ENCODE measurements at regions not wholly inside any gene's neighbourhood (a gene's known extent, or its start where the extent isn't known, plus 50 kb on each side); places are given as distances from the start of the nearest gene placed in this dataset.
"Not testable (repeated sequence)": the region's sequence is repeated elsewhere in the genome, so short reads cannot be mapped to it uniquely, and the experiment has no call there.

- no peak for DNase-seq
Observed at GRCh38 chr2:226116346-226116745, 683.3 kb downstream of the IRS1 start.

GRCh38 chr2:226115832-226116200, 683.8 kb downstream of the IRS1 start:
- DNase-seq = no peak

- no peak for DNase-seq
Observed at GRCh38 chr2:226115102-226115831, 684.4 kb downstream of the IRS1 start.

GRCh38 chr2:226114436-226114835, 685.2 kb downstream of the IRS1 start:
- DNase-seq = no peak

GRCh38 chr2:226098861-226099745, 699.6 kb downstream of the NYAP2 start:
- DNase-seq = no peak

- DNase-seq = no peak
Observed at GRCh38 chr2:226095058-226095457, 695.5 kb downstream of the NYAP2 start.

GRCh38 chr2:226093364-226093763, 693.9 kb downstream of the NYAP2 start:
- no peak for DNase-seq

GRCh38 chr2:226088366-226088674, 688.8 kb downstream of the NYAP2 start:
- DNase-seq = no peak

- DNase-seq = no peak
Observed at GRCh38 chr2:226087505-226088365, 688.2 kb downstream of the NYAP2 start.

- DNase-seq = no peak
Observed at GRCh38 chr2:226087051-226087450, 687.5 kb downstream of the NYAP2 start.

- no peak for DNase-seq
Observed at GRCh38 chr2:226086190-226086589, 686.7 kb downstream of the NYAP2 start.

- DNase-seq = not testable (repeated sequence)
Observed at GRCh38 chr2:226085425-226085824, 685.9 kb downstream of the NYAP2 start.

GRCh38 chr2:226080334-226080733, 680.8 kb downstream of the NYAP2 start:
- no peak for DNase-seq

- DNase-seq = no peak
Observed at GRCh38 chr2:226079671-226080181, 680.2 kb downstream of the NYAP2 start.

GRCh38 chr2:226079196-226079595, 679.7 kb downstream of the NYAP2 start:
- DNase-seq = no peak

GRCh38 chr2:226078666-226079065, 679.2 kb downstream of the NYAP2 start:
- DNase-seq = no peak

- DNase-seq = no peak
Observed at GRCh38 chr2:226077841-226078240, 678.3 kb downstream of the NYAP2 start.

- no peak for DNase-seq
Observed at GRCh38 chr2:226077031-226077430, 677.5 kb downstream of the NYAP2 start.

- DNase-seq = no peak
Observed at GRCh38 chr2:226076529-226076928, 677.0 kb downstream of the NYAP2 start.

GRCh38 chr2:226074391-226074790, 674.9 kb downstream of the NYAP2 start:
- no peak for DNase-seq

- no peak for DNase-seq
Observed at GRCh38 chr2:226073496-226074160, 674.1 kb downstream of the NYAP2 start.

- DNase-seq = no peak
Observed at GRCh38 chr2:226066873-226067272, 667.4 kb downstream of the NYAP2 start.

GRCh38 chr2:226066391-226066790, 666.9 kb downstream of the NYAP2 start:
- no peak for DNase-seq
